GM12801 (cell line): ENCODE measurements at regions not wholly inside any gene's neighbourhood (a gene's known extent, or its start where the extent isn't known, plus 50 kb on each side); places are given as distances from the start of the nearest gene placed in this dataset.

Source experiments
- TF ChIP-seq, protein P1 (sequence below): IDR thresholded peaks from one replicate; pipeline ENCODE4 v1.5.1; 2011; ENCODE audit warnings: control low read depth; ENCODE audit not compliant: insufficient read length; ENCODE audit errors: extremely low read depth

DNA sequence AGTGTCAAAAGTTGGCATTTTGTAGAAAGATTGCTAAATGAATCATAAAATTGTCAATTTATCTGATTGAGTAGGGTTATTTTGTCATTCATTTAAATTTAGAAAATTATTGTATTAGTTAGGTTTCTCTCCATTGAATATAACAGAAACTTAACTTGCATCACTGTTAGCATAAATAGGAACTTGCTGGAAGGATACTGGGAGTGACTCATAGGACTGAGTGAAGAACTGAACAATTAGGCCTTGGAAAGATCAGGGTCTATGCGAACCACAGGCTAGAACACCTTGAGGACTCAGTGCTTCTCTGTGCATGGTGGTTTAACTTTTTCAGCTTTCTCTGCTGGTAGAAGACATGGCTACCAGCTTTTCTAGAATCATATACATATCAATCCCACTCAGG is 67.7 kb upstream of the IFNGR1 start:
- TF ChIP-seq, protein P1, sequence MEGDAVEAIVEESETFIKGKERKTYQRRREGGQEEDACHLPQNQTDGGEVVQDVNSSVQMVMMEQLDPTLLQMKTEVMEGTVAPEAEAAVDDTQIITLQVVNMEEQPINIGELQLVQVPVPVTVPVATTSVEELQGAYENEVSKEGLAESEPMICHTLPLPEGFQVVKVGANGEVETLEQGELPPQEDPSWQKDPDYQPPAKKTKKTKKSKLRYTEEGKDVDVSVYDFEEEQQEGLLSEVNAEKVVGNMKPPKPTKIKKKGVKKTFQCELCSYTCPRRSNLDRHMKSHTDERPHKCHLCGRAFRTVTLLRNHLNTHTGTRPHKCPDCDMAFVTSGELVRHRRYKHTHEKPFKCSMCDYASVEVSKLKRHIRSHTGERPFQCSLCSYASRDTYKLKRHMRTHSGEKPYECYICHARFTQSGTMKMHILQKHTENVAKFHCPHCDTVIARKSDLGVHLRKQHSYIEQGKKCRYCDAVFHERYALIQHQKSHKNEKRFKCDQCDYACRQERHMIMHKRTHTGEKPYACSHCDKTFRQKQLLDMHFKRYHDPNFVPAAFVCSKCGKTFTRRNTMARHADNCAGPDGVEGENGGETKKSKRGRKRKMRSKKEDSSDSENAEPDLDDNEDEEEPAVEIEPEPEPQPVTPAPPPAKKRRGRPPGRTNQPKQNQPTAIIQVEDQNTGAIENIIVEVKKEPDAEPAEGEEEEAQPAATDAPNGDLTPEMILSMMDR: no peak

DNA sequence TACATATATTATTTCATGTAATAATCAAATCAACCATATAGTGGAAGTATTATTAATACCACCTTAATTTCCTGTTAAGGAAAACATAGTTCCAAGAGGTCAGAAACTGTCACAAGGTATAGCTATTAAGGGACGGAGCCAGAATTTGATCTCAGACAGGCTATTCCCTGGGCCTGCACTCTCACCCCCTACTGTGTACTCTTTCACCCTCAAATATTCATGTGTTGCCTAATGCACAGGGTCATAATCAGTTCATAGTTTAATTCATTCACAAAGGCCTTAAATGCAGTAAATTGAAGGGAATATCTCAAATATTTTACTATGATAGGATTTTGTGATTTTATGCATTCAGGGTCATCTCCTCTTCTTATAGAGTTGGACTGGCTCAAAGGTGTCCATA is 67.2 kb upstream of the IFNGR1 start:
- TF ChIP-seq, protein P1: no peak

DNA sequence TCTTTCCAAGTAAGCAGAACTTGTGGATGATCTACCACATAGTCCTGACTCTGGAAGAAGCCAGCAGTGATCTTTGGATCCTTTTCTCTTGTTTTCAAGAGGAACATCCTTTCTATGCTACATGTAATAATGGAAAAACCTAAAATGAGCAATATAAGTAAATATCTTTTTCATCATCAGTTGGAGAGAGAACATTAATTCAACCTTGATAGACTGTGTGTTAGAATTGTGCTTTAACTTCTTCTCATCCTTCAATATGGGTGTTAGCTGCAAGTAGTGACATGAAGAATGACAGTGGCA is 65.6 kb upstream of the IFNGR1 start:
- TF ChIP-seq, protein P1: no peak

DNA sequence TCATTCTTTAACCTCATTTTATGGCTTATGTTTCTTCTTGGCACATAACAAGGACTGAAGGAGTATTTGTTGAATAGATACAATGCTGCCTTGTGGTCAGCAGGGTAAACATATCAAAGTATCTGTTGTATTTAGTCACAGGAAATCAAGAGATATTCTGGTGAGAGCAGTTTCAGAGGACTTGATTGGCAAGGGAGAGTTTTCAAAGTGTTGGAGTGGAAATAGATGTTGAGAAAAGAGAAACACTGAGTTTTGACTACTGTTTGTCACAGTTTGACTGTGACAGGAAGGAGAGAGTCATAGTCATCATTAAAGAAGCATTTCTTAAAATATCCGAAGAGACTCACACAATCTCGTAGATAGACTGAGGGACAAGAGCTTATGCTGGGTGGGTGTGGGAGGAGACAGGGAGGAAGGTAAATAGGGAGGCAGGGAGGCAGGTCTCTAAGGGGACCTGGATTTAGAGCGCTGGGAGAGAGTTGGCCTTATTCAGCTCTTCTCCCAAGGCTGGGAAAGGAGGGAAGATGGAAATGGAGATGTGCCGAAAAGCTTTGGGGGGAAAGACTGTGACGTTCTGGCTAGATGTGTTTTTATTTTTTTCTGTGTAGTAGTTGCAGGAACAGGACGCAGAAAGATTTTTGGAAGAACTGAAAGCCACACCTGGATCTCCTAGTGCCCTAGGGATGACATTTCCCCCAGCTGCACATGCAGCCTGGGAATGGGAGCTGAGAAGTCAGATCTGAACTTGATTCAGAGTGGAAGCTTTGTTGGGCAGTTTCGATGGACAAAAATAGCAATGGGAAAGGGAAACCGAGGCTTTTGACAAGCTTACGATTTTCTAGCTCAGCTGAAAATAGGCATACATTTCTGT is 65.0 kb upstream of the IFNGR1 start:
- TF ChIP-seq, protein P1: no peak

DNA sequence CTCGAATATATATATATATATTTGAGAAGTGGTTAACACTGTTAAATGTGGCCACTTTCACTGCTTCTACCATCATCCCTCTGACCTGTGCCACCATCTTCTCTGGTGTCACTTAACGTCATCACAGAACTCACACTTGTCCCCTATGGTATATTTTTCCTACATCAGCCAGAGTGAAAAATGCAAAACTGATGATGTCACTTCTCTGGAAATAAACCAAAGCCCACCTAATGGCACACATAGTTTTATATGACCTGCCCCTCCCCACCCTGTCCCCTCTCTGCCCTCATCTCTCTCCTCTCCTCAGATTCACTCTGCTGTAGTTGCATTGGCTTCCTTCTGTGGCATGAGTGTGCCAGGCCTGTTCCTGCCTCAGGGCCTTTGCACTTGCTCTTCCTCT is 63.9 kb upstream of the IFNGR1 start:
- TF ChIP-seq, protein P1: no peak

DNA sequence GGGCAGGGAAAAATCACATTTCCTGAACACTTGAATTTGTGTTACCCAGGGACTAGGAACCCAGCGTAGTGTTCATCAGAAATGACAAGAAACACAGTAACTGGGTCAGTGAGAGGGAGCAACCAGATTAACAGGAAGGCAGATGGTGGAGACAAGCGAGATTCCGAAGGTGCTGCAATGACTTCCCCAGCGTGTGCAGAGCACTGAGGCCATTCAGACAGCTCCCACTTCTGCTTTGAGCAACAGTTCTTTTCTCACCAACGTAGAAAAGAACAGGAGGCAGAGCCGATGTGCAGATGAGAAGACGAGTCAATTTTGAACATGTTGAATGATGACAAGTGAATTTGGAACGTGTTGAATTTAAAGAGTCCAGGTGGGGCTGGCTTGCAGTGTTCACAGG is 63.1 kb upstream of the IFNGR1 start:
- TF ChIP-seq, protein P1: no peak

DNA sequence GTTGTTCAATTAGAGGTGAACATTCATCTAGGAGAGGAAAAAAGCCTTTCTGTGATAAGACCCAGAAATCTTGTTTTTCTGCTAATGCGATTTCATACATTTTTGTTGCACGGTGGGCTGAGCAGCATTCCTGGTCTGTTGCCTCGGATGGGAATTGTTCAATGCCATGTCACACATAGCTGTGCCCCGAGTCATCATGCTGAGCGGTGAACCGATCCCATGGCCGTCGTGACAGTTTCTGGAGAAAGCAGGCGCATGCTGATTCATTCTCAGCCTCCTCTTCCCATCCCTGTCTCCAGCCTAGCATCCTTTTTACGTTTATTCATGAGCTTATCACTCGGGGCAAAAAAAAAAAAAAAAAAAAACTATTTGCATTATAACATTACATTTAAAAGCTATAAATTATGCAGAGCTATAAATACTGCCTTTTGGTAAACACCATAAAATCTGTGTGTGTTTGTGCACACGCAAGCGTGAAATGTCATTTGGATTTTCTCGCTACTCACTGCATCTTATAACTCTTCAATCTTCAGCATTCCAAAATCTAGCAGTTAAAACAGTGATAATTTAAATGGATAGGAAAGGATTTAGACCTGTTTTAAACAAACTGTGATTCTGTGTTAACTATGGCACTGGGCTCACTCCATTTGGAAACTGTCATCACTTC is 58.9 kb upstream of the IFNGR1 start:
- TF ChIP-seq, protein P1: no peak
